Neural cell (in vitro differentiated cells): ENCODE measurements at regions not wholly inside any gene's neighbourhood (a gene's known extent, or its start where the extent isn't known, plus 50 kb on each side); places are given as distances from the start of the nearest gene placed in this dataset.

ENCODE experiments used
- EZH2 ChIP-seq: fragments of 200-600, 300-800 bp; shearing (Covaris generic), sonication (generic); IDR thresholded peaks from 2 replicates; pipeline ENCODE4 v1.6.1; 2014; ENCODE audit warnings: antibody characterized with exemption, low read length, borderline replicate concordance, mild to moderate bottlenecking; ENCODE audit not compliant: insufficient read depth, poor library complexity, severe bottlenecking
- MXI1 ChIP-seq: fragments of 450-650 bp; conservative IDR thresholded peaks from 2 replicates; pipeline ENCODE4 v1.6.1; 2014; ENCODE audit warnings: antibody characterized with exemption, mild to moderate bottlenecking; ENCODE audit not compliant: poor library complexity, severe bottlenecking
- POLR2AphosphoS5 ChIP-seq: IDR thresholded peaks from 2 replicates; pipeline ENCODE4 v1.6.1; 2012
- SMC3 ChIP-seq: fragments of 450-650 bp; conservative IDR thresholded peaks from 2 replicates; pipeline ENCODE4 v1.6.1; 2014; ENCODE audit warnings: antibody characterized with exemption, mild to moderate bottlenecking, moderate library complexity; ENCODE audit not compliant: poor library complexity
- TAF1 ChIP-seq: IDR thresholded peaks from 2 replicates; pipeline ENCODE4 v1.6.1; 2012; ENCODE audit warnings: low read depth
- TF ChIP-seq, protein P1 (sequence below): fragments of 450-650 bp; IDR thresholded peaks from 2 replicates; pipeline ENCODE4 v1.5.1; 2014; ENCODE audit warnings: antibody characterized with exemption, mild to moderate bottlenecking, moderate library complexity; ENCODE audit not compliant: poor library complexity, severe bottlenecking

- TF ChIP-seq POLR2AphosphoS5: no peak
- TF ChIP-seq, protein P1, sequence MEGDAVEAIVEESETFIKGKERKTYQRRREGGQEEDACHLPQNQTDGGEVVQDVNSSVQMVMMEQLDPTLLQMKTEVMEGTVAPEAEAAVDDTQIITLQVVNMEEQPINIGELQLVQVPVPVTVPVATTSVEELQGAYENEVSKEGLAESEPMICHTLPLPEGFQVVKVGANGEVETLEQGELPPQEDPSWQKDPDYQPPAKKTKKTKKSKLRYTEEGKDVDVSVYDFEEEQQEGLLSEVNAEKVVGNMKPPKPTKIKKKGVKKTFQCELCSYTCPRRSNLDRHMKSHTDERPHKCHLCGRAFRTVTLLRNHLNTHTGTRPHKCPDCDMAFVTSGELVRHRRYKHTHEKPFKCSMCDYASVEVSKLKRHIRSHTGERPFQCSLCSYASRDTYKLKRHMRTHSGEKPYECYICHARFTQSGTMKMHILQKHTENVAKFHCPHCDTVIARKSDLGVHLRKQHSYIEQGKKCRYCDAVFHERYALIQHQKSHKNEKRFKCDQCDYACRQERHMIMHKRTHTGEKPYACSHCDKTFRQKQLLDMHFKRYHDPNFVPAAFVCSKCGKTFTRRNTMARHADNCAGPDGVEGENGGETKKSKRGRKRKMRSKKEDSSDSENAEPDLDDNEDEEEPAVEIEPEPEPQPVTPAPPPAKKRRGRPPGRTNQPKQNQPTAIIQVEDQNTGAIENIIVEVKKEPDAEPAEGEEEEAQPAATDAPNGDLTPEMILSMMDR: no peak
- TF ChIP-seq EZH2: no peak
- no peak for TF ChIP-seq SMC3
- no peak for TF ChIP-seq MXI1
- TF ChIP-seq TAF1: no peak
Observed at GRCh38 chr9:109865521-109865920, 85.5 kb downstream of the PALM2AKAP2 start.
